Endodermal cell (in vitro differentiated cells): ENCODE measurements at regions not wholly inside any gene's neighbourhood (a gene's known extent, or its start where the extent isn't known, plus 50 kb on each side); places are given as distances from the start of the nearest gene placed in this dataset.

Experiments
- DNase-seq: peaks from one replicate; pipeline ENCODE4 v3.0.0-alpha.2; 2017
- H3K27ac ChIP-seq: 2 replicates; pipeline ENCODE4 v1.5.1; 2013; ENCODE audit warnings: mild to moderate bottlenecking, low read depth, low read length, moderate library complexity
- H3K27me3 ChIP-seq: 2 replicates; pipeline ENCODE4 v1.6.1; 2013; ENCODE audit warnings: mild to moderate bottlenecking, low read length, moderate library complexity; ENCODE audit not compliant: insufficient read depth, control insufficient read depth, poor library complexity, severe bottlenecking
- H3K36me3 ChIP-seq: 2 replicates; pipeline ENCODE4 v1.7.0; 2013; ENCODE audit warnings: mild to moderate bottlenecking, low read length, moderate library complexity; ENCODE audit not compliant: control insufficient read depth, insufficient read depth
- H3K4me1 ChIP-seq: one replicate; pipeline ENCODE4 v1.7.0; 2013; ENCODE audit warnings: low read length; ENCODE audit not compliant: control insufficient read depth, insufficient read depth
- H3K4me3 ChIP-seq: 2 replicates; pipeline ENCODE4 v1.5.1; 2013; ENCODE audit warnings: mild to moderate bottlenecking, low read length, moderate library complexity
- H3K9ac ChIP-seq: 2 replicates; pipeline ENCODE4 v1.6.1; 2013; ENCODE audit warnings: mild to moderate bottlenecking, low read length, moderate library complexity; ENCODE audit not compliant: poor library complexity, severe bottlenecking; ENCODE audit errors: extremely low read depth
- H3K9me3 ChIP-seq: 2 replicates; pipeline ENCODE4 v1.6.1; 2013; ENCODE audit warnings: mild to moderate bottlenecking, low read length, moderate library complexity; ENCODE audit not compliant: control insufficient read depth
- H3K27ac Mint-ChIP-seq: 2 replicates; pipeline ENCODE4 v1.8.0; 2020; ENCODE audit warnings: mixed read lengths
- H3K27me3 Mint-ChIP-seq: 2 replicates; pipeline ENCODE4 v1.8.0; 2021; ENCODE audit warnings: mild to moderate bottlenecking, mixed read lengths; ENCODE audit not compliant: insufficient read depth
- H3K36me3 Mint-ChIP-seq: 2 replicates; pipeline ENCODE4 v1.8.0; 2020; ENCODE audit warnings: low read depth, mixed read lengths
- H3K4me1 Mint-ChIP-seq: 2 replicates; pipeline ENCODE4 v1.8.0; 2020; ENCODE audit warnings: mixed read lengths
- H3K4me3 Mint-ChIP-seq: 2 replicates; pipeline ENCODE4 v1.8.0; 2020; ENCODE audit warnings: mild to moderate bottlenecking, moderate library complexity, mixed read lengths
- H3K9me3 Mint-ChIP-seq: 2 replicates; pipeline ENCODE4 v1.8.0; 2020; ENCODE audit warnings: mild to moderate bottlenecking, mixed read lengths
- CTCF ChIP-seq: fragments of 200-600 bp; sonication (generic); conservative IDR thresholded peaks from 2 replicates; pipeline ENCODE4 v1.5.0; 2021; ENCODE audit warnings: antibody characterized with exemption, mild to moderate bottlenecking
- WGBS, 2 experiments: methylation state at CpG; one replicate each; pipeline versions ENCODE4 v1.1.5 to v1.1.7; 2013; ENCODE audit warnings: missing lambda C conversion rate in 2 of 2, mixed read lengths in 1 of 2; ENCODE audit not compliant: insufficient coverage in 1 of 2, insufficient read length in 1 of 2; 5-methylcytosine and 5-hydroxymethylcytosine counted together

- no peak for TF ChIP-seq CTCF
- H3K9me3 Mint-ChIP-seq = no peaks in the 10 kb centered on the region
- Histone ChIP-seq H3K27me3 (no peaks in the 10 kb centered on the region), H3K4me3 (no peak overlapping the region), H3K4me1 (peaks cover 14% of the 10 kb centered on the region), H3K9ac (no peak overlapping the region), H3K27ac (no peak overlapping the region), H3K36me3 (no peaks in the 10 kb centered on the region), H3K9me3 (no peaks in the 10 kb centered on the region)
- no peak for DNase-seq
- peaks cover 19% of the 10 kb centered on the region for H3K4me1 Mint-ChIP-seq
- H3K4me3 Mint-ChIP-seq = no peak overlapping the region
- no peak overlapping the region for H3K27ac Mint-ChIP-seq
- H3K36me3 Mint-ChIP-seq = no peaks in the 10 kb centered on the region
- WGBS, 2 experiments = 100% methylated on average over 1 of the region's 1 CpG; no CpG with 5 or more reads in 1 of the 2 experiments
- H3K27me3 Mint-ChIP-seq = no peaks in the 10 kb centered on the region
These were observed 116.8 kb upstream of the IL12B start for GRCh38 chr5:159447116-159447515.

- H3K9me3 Mint-ChIP-seq = no peaks in the 10 kb centered on the region
- H3K4me3 ChIP-seq = no peak overlapping the region
- no peak overlapping the region for H3K27ac Mint-ChIP-seq
- 86 to 89% methylated on average over 3 to 5 of the region's 5 CpGs for WGBS, 2 experiments
- TF ChIP-seq CTCF = no peak
- H3K36me3 Mint-ChIP-seq = no peaks in the 10 kb centered on the region
- H3K36me3 ChIP-seq = no peaks in the 10 kb centered on the region
- H3K27me3 ChIP-seq = no peaks in the 10 kb centered on the region
- no peaks in the 10 kb centered on the region for H3K27me3 Mint-ChIP-seq
- no peak overlapping the region for H3K4me3 Mint-ChIP-seq
- no peaks in the 10 kb centered on the region for H3K9me3 ChIP-seq
- no peak overlapping the region for H3K27ac ChIP-seq
- peaks cover 8% of the 10 kb centered on the region for H3K4me1 Mint-ChIP-seq
- H3K4me1 ChIP-seq = peaks cover 2% of the 10 kb centered on the region
- no peak overlapping the region for H3K9ac ChIP-seq
- DNase-seq = no peak
These were observed 118.6 kb upstream of the IL12B start for GRCh38 chr5:159448841-159449407.

GRCh38 chr5:159449925-159450324 lies 119.6 kb upstream of the IL12B start:
- H3K9me3 ChIP-seq = no peaks in the 10 kb centered on the region
- peaks cover 2% of the 10 kb centered on the region for H3K4me1 Mint-ChIP-seq
- no peak overlapping the region for H3K27ac ChIP-seq
- no peak for DNase-seq
- peaks cover 2% of the 10 kb centered on the region for H3K27me3 Mint-ChIP-seq
- H3K9ac ChIP-seq = no peak overlapping the region
- H3K36me3 Mint-ChIP-seq = no peaks in the 10 kb centered on the region
- no peak overlapping the region for H3K4me3 ChIP-seq
- no peaks in the 10 kb centered on the region for H3K4me1 ChIP-seq
- 74 to 91% methylated on average over 3 to 7 of the region's 7 CpGs for WGBS, 2 experiments
- H3K27me3 ChIP-seq = no peaks in the 10 kb centered on the region
- no peaks in the 10 kb centered on the region for H3K9me3 Mint-ChIP-seq
- TF ChIP-seq CTCF = no peak
- no peak overlapping the region for H3K4me3 Mint-ChIP-seq
- H3K27ac Mint-ChIP-seq = no peak overlapping the region
- no peaks in the 10 kb centered on the region for H3K36me3 ChIP-seq
